ENCODE measurements at regions not wholly inside any gene's neighbourhood (a gene's known extent, or its start where the extent isn't known, plus 50 kb on each side); places are given as distances from the start of the nearest gene placed in this dataset.

- no peak for TF ChIP-seq FOXM1 (IDR thresholded peaks at IDR 0.05; ENCODE audit: low read depth)
- no peak for TF ChIP-seq FOXM1 (CRISPR knock-in tag; IDR thresholded peaks at IDR 0.05; ENCODE audit: low read depth)
- no peak for TF ChIP-seq ZNF444 (CRISPR knock-in tag; IDR thresholded peaks at IDR 0.05)
- no peak for TF ChIP-seq RNF2 (IDR thresholded peaks at IDR 0.05)
- no peak for TF ChIP-seq RFX5 (IDR thresholded peaks at IDR 0.05; ENCODE audit: low read depth, low read length)
- TF ChIP-seq RAD21 (CRISPR knock-in tag; conservative IDR thresholded peaks at IDR 0.05 in 1 of 2, IDR thresholded peaks at IDR 0.05 in 1 of 2) = no peak
- TF ChIP-seq, protein P1, sequence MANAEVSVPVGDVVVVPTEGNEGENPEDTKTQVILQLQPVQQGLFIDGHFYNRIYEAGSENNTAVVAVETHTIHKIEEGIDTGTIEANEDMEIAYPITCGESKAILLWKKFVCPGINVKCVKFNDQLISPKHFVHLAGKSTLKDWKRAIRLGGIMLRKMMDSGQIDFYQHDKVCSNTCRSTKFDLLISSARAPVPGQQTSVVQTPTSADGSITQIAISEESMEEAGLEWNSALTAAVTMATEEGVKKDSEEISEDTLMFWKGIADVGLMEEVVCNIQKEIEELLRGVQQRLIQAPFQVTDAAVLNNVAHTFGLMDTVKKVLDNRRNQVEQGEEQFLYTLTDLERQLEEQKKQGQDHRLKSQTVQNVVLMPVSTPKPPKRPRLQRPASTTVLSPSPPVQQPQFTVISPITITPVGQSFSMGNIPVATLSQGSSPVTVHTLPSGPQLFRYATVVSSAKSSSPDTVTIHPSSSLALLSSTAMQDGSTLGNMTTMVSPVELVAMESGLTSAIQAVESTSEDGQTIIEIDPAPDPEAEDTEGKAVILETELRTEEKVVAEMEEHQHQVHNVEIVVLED (CRISPR knock-in tag; IDR thresholded peaks at IDR 0.05) = no peak
- no peak for TF ChIP-seq SP2 (IDR thresholded peaks at IDR 0.05; ENCODE audit: extremely low read depth, low read depth, low read length, poor library complexity, severe bottlenecking)
- TF ChIP-seq CBX2 (IDR thresholded peaks at IDR 0.05; ENCODE audit: insufficient read depth, low read length, poor library complexity, severe bottlenecking) = no peak
- no peak for TF ChIP-seq TBL1XR1 (IDR thresholded peaks at IDR 0.05; ENCODE audit: low read length in 2 of 2)
Observed at GRCh38 chr1:192756314-192756713, 52.5 kb upstream of the RGS2 start.

All from K562 (cell line).